Astrocyte (in vitro differentiated cells and primary cell): ENCODE measurements at regions not wholly inside any gene's neighbourhood (a gene's known extent, or its start where the extent isn't known, plus 50 kb on each side); places are given as distances from the start of the nearest gene placed in this dataset.

Experiments
- DNase-seq: peaks from one replicate; pipeline ENCODE4 v3.0.0-alpha.2; 2010; ENCODE audit warnings: low read depth
- FAIRE-seq: peaks from 2 replicates; lab custom pipeline; 2011; peaks lifted over from hg19 to GRCh38; lab: Jason Lieb, UNC
- H2AFZ ChIP-seq: 2 replicates; pipeline ENCODE4 v1.6.0; 2012; ENCODE audit warnings: low read depth, low read length, inconsistent platforms
- H3K27ac ChIP-seq: 2 replicates; pipeline ENCODE4 v1.5.1; 2011; ENCODE audit warnings: low read depth, low read length, inconsistent platforms
- H3K27me3 ChIP-seq: 2 replicates; pipeline ENCODE4 v1.6.0; 2011; ENCODE audit warnings: low read length, inconsistent platforms; ENCODE audit not compliant: insufficient read depth
- H3K36me3 ChIP-seq: 2 replicates; pipeline ENCODE4 v1.5.1; 2011; ENCODE audit warnings: low read length, inconsistent platforms; ENCODE audit not compliant: insufficient read depth
- H3K4me1 ChIP-seq: 2 replicates; pipeline ENCODE4 v1.5.1; 2011; ENCODE audit warnings: low read length, inconsistent platforms; ENCODE audit not compliant: insufficient read depth
- H3K4me2 ChIP-seq: 2 replicates; pipeline ENCODE4 v1.6.0; 2012; ENCODE audit warnings: low read length, inconsistent platforms
- H3K4me3 ChIP-seq: 2 replicates; pipeline ENCODE4 v1.5.1; 2011; ENCODE audit warnings: low read depth, mild to moderate bottlenecking, low read length, inconsistent platforms; ENCODE audit not compliant: insufficient read depth
- H3K79me2 ChIP-seq: 2 replicates; pipeline ENCODE4 v1.6.0; 2012; ENCODE audit warnings: mild to moderate bottlenecking, low read length, inconsistent platforms; ENCODE audit not compliant: insufficient read depth
- H3K9ac ChIP-seq: 2 replicates; pipeline ENCODE4 v1.6.0; 2012; ENCODE audit warnings: mild to moderate bottlenecking, low read length, inconsistent platforms
- H3K9me3 ChIP-seq: 2 replicates; pipeline ENCODE4 v1.5.1; 2012; ENCODE audit warnings: low read depth, mild to moderate bottlenecking, low read length, inconsistent platforms; ENCODE audit not compliant: insufficient read depth
- H4K20me1 ChIP-seq: 2 replicates; pipeline ENCODE4 v1.6.0; 2012; ENCODE audit warnings: low read length, inconsistent platforms; ENCODE audit not compliant: insufficient read depth
- H3K27ac Mint-ChIP-seq: one replicate; pipeline ENCODE4 v1.8.0; 2021; ENCODE audit warnings: mild to moderate bottlenecking, mixed read lengths; ENCODE audit not compliant: unreplicated experiment
- H3K27me3 Mint-ChIP-seq: one replicate; pipeline ENCODE4 v1.8.0; 2021; ENCODE audit warnings: low read depth, mixed read lengths; ENCODE audit not compliant: unreplicated experiment
- H3K36me3 Mint-ChIP-seq: one replicate; pipeline ENCODE4 v1.8.0; 2021; ENCODE audit warnings: low read depth, mixed read lengths; ENCODE audit not compliant: unreplicated experiment
- H3K4me1 Mint-ChIP-seq: one replicate; pipeline ENCODE4 v1.8.0; 2021; ENCODE audit warnings: low read depth, mixed read lengths; ENCODE audit not compliant: unreplicated experiment
- H3K4me3 Mint-ChIP-seq: one replicate; pipeline ENCODE4 v1.8.0; 2021; ENCODE audit warnings: mild to moderate bottlenecking, moderate library complexity, mixed read lengths; ENCODE audit not compliant: unreplicated experiment
- H3K9me3 Mint-ChIP-seq: one replicate; pipeline ENCODE4 v1.8.0; 2021; ENCODE audit warnings: mild to moderate bottlenecking, mixed read lengths; ENCODE audit not compliant: unreplicated experiment
- EZH2 ChIP-seq: IDR thresholded peaks from 2 replicates; pipeline ENCODE4 v1.6.1; 2012; ENCODE audit warnings: mild to moderate bottlenecking, low read length, inconsistent platforms; ENCODE audit not compliant: insufficient read depth
- TF ChIP-seq, protein P1 (sequence below): IDR thresholded peaks from 2 replicates; pipeline ENCODE4 v1.5.1; 2011; ENCODE audit warnings: low read depth, mild to moderate bottlenecking, inconsistent platforms, low read length, moderate library complexity; ENCODE audit not compliant: insufficient read depth

- no peak overlapping the region for H3K27ac ChIP-seq
- H3K9me3 ChIP-seq, result no peaks in the 10 kb centered on the region
- no peaks in the 10 kb centered on the region for H3K79me2 ChIP-seq
- DNase-seq (no peak), FAIRE-seq (no peak)
- H4K20me1 ChIP-seq, result no peaks in the 10 kb centered on the region
- Mint-ChIP-seq H3K36me3 (no peaks in the 10 kb centered on the region), H3K4me1 (peaks cover 3% of the 10 kb centered on the region), H3K27ac (no peak overlapping the region), H3K9me3 (no peaks in the 10 kb centered on the region), H3K4me3 (no peak overlapping the region), H3K27me3 (peaks cover 2% of the 10 kb centered on the region)
- H3K36me3 ChIP-seq, result no peaks in the 10 kb centered on the region
- no peak overlapping the region for H3K4me3 ChIP-seq
- H3K4me2 ChIP-seq, result no peak overlapping the region
- no peak overlapping the region for H2AFZ ChIP-seq
- H3K4me1 ChIP-seq, result no peaks in the 10 kb centered on the region
- H3K9ac ChIP-seq, result no peak overlapping the region
- no peaks in the 10 kb centered on the region for H3K27me3 ChIP-seq
- TF ChIP-seq, protein P1, sequence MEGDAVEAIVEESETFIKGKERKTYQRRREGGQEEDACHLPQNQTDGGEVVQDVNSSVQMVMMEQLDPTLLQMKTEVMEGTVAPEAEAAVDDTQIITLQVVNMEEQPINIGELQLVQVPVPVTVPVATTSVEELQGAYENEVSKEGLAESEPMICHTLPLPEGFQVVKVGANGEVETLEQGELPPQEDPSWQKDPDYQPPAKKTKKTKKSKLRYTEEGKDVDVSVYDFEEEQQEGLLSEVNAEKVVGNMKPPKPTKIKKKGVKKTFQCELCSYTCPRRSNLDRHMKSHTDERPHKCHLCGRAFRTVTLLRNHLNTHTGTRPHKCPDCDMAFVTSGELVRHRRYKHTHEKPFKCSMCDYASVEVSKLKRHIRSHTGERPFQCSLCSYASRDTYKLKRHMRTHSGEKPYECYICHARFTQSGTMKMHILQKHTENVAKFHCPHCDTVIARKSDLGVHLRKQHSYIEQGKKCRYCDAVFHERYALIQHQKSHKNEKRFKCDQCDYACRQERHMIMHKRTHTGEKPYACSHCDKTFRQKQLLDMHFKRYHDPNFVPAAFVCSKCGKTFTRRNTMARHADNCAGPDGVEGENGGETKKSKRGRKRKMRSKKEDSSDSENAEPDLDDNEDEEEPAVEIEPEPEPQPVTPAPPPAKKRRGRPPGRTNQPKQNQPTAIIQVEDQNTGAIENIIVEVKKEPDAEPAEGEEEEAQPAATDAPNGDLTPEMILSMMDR, result no peak
- no peak for TF ChIP-seq EZH2
Observed at GRCh38 chr2:75801234-75801982, 90.7 kb upstream of the GCFC2 start.

DNA sequence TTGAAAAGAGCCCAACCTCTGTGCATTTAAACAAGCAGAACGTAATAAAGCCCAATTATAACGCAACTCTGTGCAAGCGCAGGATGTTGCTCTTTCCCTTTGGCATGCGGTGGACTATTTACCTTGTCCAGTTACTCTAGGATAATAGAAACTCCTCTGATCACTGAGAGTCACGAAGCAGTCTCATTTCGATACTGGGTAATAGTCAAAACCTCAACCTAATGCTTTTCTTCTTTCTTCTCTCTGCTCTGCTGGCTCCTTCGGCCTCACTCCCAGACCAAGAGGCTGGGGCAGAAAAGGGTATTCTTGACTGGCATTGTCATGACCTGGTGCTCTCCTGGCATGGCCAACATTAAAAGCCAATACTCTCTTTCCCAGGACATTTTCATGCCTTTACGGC, 89.7 kb upstream of the GCFC2 start:
- no peak overlapping the region for H3K27ac Mint-ChIP-seq
- H3K27me3 Mint-ChIP-seq, result peaks cover 2% of the 10 kb centered on the region
- no peaks in the 10 kb centered on the region for H3K9me3 Mint-ChIP-seq
- no peak for TF ChIP-seq EZH2
- TF ChIP-seq, protein P1, result no peak
- no peaks in the 10 kb centered on the region for H3K36me3 ChIP-seq
- no peak for DNase-seq
- H3K9ac ChIP-seq, result no peak overlapping the region
- no peak overlapping the region for H2AFZ ChIP-seq
- H3K4me1 ChIP-seq, result no peaks in the 10 kb centered on the region
- H4K20me1 ChIP-seq, result no peaks in the 10 kb centered on the region
- H3K27me3 ChIP-seq, result no peaks in the 10 kb centered on the region
- no peak overlapping the region for H3K4me3 Mint-ChIP-seq
- H3K4me1 Mint-ChIP-seq, result peaks cover 3% of the 10 kb centered on the region
- no peaks in the 10 kb centered on the region for H3K36me3 Mint-ChIP-seq
- H3K4me3 ChIP-seq, result no peak overlapping the region
- H3K79me2 ChIP-seq, result no peaks in the 10 kb centered on the region
- no peak overlapping the region for H3K27ac ChIP-seq
- FAIRE-seq, result no peak
- no peak overlapping the region for H3K4me2 ChIP-seq
- no peaks in the 10 kb centered on the region for H3K9me3 ChIP-seq

DNA sequence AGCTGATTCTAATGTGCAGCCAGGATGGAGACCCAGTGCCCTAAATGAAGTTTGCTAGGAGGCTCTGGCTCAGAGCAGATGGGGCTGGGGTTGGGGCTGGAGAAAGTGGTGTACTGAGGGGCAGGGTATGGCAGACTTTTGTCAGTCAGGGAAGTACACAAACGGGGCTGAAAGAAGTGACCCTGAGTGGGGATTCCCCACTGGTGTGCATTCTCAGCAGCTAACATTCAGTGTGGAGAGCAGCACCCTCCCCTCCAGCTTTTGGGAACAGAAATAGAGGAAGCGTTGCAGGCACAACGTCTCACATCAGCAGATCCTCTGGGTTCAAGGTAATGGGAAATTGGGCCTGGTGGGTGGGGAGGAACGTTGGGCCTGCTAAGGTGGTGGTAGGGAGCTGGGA, 89.1 kb upstream of the GCFC2 start:
- Mint-ChIP-seq H3K4me1 (peaks cover 3% of the 10 kb centered on the region), H3K9me3 (no peaks in the 10 kb centered on the region), H3K27me3 (peaks cover 2% of the 10 kb centered on the region), H3K4me3 (no peak overlapping the region), H3K36me3 (no peaks in the 10 kb centered on the region), H3K27ac (no peak overlapping the region)
- no peaks in the 10 kb centered on the region for H3K9me3 ChIP-seq
- TF ChIP-seq EZH2, result no peak
- TF ChIP-seq, protein P1, result no peak
- FAIRE-seq (no peak), DNase-seq (no peak)
- H3K4me1 ChIP-seq, result no peaks in the 10 kb centered on the region
- no peak overlapping the region for H3K4me3 ChIP-seq
- H4K20me1 ChIP-seq, result no peaks in the 10 kb centered on the region
- H3K27me3 ChIP-seq, result no peaks in the 10 kb centered on the region
- H2AFZ ChIP-seq, result no peak overlapping the region
- no peaks in the 10 kb centered on the region for H3K79me2 ChIP-seq
- no peak overlapping the region for H3K27ac ChIP-seq
- no peaks in the 10 kb centered on the region for H3K36me3 ChIP-seq
- H3K9ac ChIP-seq, result no peak overlapping the region
- no peak overlapping the region for H3K4me2 ChIP-seq
